ENCODE measurements at regions not wholly inside any gene's neighbourhood (a gene's known extent, or its start where the extent isn't known, plus 50 kb on each side); places are given as distances from the start of the nearest gene placed in this dataset.

DNA sequence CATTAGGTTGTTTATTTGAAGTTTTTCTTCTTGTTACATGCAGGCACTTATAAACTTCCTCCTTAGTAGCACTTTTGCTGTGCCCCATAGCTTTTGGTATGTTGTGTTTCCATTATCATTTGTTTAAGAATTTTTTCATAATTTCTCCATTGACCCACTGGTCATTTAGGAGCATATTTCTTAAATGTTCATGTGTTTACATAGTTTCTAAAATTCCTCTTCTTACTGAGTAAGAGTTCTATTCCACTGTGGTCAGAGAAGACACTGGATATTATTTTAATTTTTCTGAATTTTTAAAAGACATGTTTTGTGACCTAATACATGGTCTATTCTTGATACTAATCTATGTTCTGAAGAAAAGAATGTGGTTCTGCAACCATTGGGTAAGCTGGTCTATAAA, 333.0 kb downstream of the DDX10 start:
- TF ChIP-seq FOXS1 (CRISPR knock-in tag; IDR thresholded peaks at IDR 0.05) (no peak), CHD2 (IDR thresholded peaks at IDR 0.05; ENCODE audit: low read length, partially characterized antibody) (no peak), FOSB (CRISPR knock-in tag; IDR thresholded peaks at IDR 0.05) (no peak), CEBPB (IDR thresholded peaks at IDR 0.05) (no peak), POLR2A (IDR thresholded peaks at IDR 0.05; ENCODE audit: low read length) (no peak), RFX5 (IDR thresholded peaks at IDR 0.05) (no peak), KDM5A (IDR thresholded peaks at IDR 0.05) (no peak), RAD21 (conservative IDR thresholded peaks at IDR 0.05 in 1 of 2, IDR thresholded peaks at IDR 0.05 in 1 of 2) (no peak), MAFK (IDR thresholded peaks at IDR 0.05; ENCODE audit: partially characterized antibody) (no peak), KDM1A (IDR thresholded peaks at IDR 0.05; ENCODE audit: low read depth) (no peak)
- TF ChIP-seq, protein P1, sequence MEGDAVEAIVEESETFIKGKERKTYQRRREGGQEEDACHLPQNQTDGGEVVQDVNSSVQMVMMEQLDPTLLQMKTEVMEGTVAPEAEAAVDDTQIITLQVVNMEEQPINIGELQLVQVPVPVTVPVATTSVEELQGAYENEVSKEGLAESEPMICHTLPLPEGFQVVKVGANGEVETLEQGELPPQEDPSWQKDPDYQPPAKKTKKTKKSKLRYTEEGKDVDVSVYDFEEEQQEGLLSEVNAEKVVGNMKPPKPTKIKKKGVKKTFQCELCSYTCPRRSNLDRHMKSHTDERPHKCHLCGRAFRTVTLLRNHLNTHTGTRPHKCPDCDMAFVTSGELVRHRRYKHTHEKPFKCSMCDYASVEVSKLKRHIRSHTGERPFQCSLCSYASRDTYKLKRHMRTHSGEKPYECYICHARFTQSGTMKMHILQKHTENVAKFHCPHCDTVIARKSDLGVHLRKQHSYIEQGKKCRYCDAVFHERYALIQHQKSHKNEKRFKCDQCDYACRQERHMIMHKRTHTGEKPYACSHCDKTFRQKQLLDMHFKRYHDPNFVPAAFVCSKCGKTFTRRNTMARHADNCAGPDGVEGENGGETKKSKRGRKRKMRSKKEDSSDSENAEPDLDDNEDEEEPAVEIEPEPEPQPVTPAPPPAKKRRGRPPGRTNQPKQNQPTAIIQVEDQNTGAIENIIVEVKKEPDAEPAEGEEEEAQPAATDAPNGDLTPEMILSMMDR (IDR thresholded peaks at IDR 0.05) = no peak
- TF ChIP-seq, protein P2, sequence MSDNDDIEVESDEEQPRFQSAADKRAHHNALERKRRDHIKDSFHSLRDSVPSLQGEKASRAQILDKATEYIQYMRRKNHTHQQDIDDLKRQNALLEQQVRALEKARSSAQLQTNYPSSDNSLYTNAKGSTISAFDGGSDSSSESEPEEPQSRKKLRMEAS (IDR thresholded peaks at IDR 0.05) = no peak
- TF ChIP-seq, protein P3, sequence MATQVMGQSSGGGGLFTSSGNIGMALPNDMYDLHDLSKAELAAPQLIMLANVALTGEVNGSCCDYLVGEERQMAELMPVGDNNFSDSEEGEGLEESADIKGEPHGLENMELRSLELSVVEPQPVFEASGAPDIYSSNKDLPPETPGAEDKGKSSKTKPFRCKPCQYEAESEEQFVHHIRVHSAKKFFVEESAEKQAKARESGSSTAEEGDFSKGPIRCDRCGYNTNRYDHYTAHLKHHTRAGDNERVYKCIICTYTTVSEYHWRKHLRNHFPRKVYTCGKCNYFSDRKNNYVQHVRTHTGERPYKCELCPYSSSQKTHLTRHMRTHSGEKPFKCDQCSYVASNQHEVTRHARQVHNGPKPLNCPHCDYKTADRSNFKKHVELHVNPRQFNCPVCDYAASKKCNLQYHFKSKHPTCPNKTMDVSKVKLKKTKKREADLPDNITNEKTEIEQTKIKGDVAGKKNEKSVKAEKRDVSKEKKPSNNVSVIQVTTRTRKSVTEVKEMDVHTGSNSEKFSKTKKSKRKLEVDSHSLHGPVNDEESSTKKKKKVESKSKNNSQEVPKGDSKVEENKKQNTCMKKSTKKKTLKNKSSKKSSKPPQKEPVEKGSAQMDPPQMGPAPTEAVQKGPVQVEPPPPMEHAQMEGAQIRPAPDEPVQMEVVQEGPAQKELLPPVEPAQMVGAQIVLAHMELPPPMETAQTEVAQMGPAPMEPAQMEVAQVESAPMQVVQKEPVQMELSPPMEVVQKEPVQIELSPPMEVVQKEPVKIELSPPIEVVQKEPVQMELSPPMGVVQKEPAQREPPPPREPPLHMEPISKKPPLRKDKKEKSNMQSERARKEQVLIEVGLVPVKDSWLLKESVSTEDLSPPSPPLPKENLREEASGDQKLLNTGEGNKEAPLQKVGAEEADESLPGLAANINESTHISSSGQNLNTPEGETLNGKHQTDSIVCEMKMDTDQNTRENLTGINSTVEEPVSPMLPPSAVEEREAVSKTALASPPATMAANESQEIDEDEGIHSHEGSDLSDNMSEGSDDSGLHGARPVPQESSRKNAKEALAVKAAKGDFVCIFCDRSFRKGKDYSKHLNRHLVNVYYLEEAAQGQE (IDR thresholded peaks at IDR 0.05) = no peak
